T-helper 1 cell treated with Interleukin-12 subunit alpha and Interleukin-12 subunit beta and Interleukin-4 antibody, amounts not matched to agents 30 μg/mL and 1 μg/mL, for 36 hours (primary cell): ENCODE measurements at regions not wholly inside any gene's neighbourhood (a gene's known extent, or its start where the extent isn't known, plus 50 kb on each side); places are given as distances from the start of the nearest gene placed in this dataset.

Experiments used
- H3K27ac Mint-ChIP-seq: one replicate; pipeline ENCODE4 v1.8.0; 2021; ENCODE audit warnings: mild to moderate bottlenecking, mixed read lengths
- H3K27me3 Mint-ChIP-seq: one replicate; pipeline ENCODE4 v1.8.0; 2021; ENCODE audit warnings: low read depth, mixed read lengths
- H3K36me3 Mint-ChIP-seq: one replicate; pipeline ENCODE4 v1.8.0; 2021; ENCODE audit warnings: low read depth, mixed read lengths
- H3K4me1 Mint-ChIP-seq: one replicate; pipeline ENCODE4 v1.8.0; 2021; ENCODE audit warnings: low read depth, mixed read lengths
- H3K4me3 Mint-ChIP-seq: one replicate; pipeline ENCODE4 v1.8.0; 2021; ENCODE audit warnings: mild to moderate bottlenecking, moderate library complexity, mixed read lengths
- H3K9me3 Mint-ChIP-seq: one replicate; pipeline ENCODE4 v1.8.0; 2021; ENCODE audit warnings: mixed read lengths

DNA sequence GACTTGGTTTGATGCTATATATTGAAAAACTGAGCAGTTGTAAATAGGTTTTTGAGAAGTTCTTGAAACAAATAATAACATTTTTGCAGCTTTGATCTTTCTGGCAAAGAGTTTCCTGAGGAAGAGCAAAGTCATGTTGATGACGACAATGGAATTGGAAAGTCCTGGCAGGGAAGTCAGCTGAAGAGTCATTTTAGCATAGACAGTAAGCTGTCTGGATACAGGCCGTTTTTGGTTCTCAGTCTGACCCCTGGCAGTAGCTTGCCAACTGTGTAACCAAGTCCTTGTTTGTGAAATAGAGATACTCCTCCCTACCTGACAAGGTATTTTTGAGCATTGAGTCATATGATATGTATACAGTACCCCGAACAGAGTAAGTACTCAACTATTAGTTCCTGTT is 193.3 kb downstream of the C11orf91 start:
- H3K36me3 Mint-ChIP-seq = no peaks in the 10 kb centered on the region
- H3K9me3 Mint-ChIP-seq = no peaks in the 10 kb centered on the region
- no peaks in the 10 kb centered on the region for H3K4me1 Mint-ChIP-seq
- H3K4me3 Mint-ChIP-seq = no peak overlapping the region
- no peak overlapping the region for H3K27ac Mint-ChIP-seq
- no peaks in the 10 kb centered on the region for H3K27me3 Mint-ChIP-seq

GRCh38 chr11:33505093-33505492 is 195.5 kb downstream of the C11orf91 start:
- no peaks in the 10 kb centered on the region for H3K9me3 Mint-ChIP-seq
- no peak overlapping the region for H3K27ac Mint-ChIP-seq
- no peaks in the 10 kb centered on the region for H3K27me3 Mint-ChIP-seq
- H3K4me1 Mint-ChIP-seq = no peaks in the 10 kb centered on the region
- H3K36me3 Mint-ChIP-seq = no peaks in the 10 kb centered on the region
- H3K4me3 Mint-ChIP-seq = no peak overlapping the region

GRCh38 chr11:33500861-33501479 is 199.7 kb downstream of the C11orf91 start:
- Mint-ChIP-seq H3K4me3 (no peak overlapping the region), H3K27ac (no peak overlapping the region), H3K36me3 (no peaks in the 10 kb centered on the region), H3K4me1 (no peaks in the 10 kb centered on the region), H3K9me3 (no peaks in the 10 kb centered on the region), H3K27me3 (no peaks in the 10 kb centered on the region)

DNA sequence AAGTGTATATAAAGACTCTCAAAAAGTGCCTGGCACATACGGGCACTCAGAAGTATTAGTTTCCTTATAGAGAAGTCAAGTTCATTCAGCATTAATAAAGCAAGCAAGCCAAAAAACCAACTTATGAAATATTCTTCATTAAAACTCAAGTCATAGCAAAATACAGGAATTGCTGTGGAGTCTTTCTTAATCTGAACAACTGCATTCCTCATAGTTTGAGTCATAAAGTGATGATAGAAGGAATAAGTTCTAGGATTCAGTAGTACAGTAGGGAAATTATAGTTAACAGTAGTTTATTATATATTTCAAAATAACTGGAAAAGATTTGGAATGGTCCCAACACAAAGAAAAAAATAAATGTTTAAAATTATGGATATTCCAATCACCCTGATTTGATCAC is 200.3 kb downstream of the C11orf91 start:
- no peak overlapping the region for H3K4me3 Mint-ChIP-seq
- no peaks in the 10 kb centered on the region for H3K9me3 Mint-ChIP-seq
- no peaks in the 10 kb centered on the region for H3K36me3 Mint-ChIP-seq
- no peaks in the 10 kb centered on the region for H3K27me3 Mint-ChIP-seq
- H3K27ac Mint-ChIP-seq = no peak overlapping the region
- H3K4me1 Mint-ChIP-seq = no peaks in the 10 kb centered on the region

DNA sequence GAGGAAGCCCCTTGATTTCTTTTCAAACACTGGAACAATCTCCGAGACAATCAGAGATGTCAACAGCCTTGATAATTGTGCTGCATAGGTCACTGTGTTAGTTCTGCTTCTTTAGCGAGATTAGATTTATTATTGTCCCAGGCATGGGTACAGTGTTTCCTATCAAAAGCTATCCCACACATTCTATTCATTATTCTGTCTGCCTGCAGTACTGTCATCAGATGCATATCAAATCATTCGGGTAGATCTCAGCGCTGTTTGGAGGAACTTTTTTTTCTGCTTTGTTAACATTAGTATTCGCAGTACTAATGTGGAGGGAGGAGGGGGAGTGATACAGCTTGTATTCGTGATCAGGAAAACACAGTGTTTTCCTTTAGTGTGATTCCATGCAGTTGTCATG is 208.0 kb downstream of the C11orf91 start:
- Mint-ChIP-seq H3K36me3 (no peaks in the 10 kb centered on the region), H3K27ac (no peak overlapping the region), H3K4me1 (no peaks in the 10 kb centered on the region), H3K9me3 (no peaks in the 10 kb centered on the region), H3K27me3 (no peaks in the 10 kb centered on the region), H3K4me3 (no peak overlapping the region)

DNA sequence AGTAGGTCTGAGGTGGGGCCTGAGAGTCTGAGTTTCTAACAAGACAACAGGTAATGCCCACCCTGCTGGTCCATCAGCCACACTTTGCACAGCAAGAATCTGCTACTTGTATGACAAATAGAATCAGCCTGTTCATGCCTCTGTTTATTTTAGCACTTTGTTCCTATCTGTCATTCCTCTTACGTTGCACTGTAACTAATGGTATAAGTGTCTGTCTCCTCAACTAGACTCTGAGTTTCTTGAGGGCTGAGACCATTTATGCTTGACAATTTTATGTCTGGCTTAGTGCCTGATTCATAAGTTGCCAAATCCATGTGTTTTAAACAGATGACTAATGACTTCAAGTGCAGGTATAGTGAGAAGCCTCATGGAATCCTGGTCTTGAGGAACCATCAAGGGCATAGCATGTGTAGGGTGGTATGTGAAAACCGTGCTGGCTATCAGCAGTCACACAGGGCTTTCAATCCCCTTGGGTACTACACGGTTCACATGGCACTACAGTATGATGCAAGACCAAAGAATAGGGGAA is 209.7 kb downstream of the C11orf91 start:
- H3K36me3 Mint-ChIP-seq = no peaks in the 10 kb centered on the region
- H3K27me3 Mint-ChIP-seq = no peaks in the 10 kb centered on the region
- no peaks in the 10 kb centered on the region for H3K9me3 Mint-ChIP-seq

GRCh38 chr11:33488971-33489370 is 211.7 kb downstream of the C11orf91 start:
- no peaks in the 10 kb centered on the region for H3K36me3 Mint-ChIP-seq
- no peaks in the 10 kb centered on the region for H3K9me3 Mint-ChIP-seq
- H3K4me1 Mint-ChIP-seq = no peaks in the 10 kb centered on the region
- no peak overlapping the region for H3K4me3 Mint-ChIP-seq
- no peak overlapping the region for H3K27ac Mint-ChIP-seq
- no peaks in the 10 kb centered on the region for H3K27me3 Mint-ChIP-seq

More for the DNA sequence above, 209.7 kb downstream of the C11orf91 start:
- Mint-ChIP-seq H3K4me1 (no peaks in the 10 kb centered on the region), H3K4me3 (no peak overlapping the region), H3K27ac (no peak overlapping the region)

- Mint-ChIP-seq H3K4me1 (no peaks in the 10 kb centered on the region), H3K9me3 (no peaks in the 10 kb centered on the region), H3K27ac (no peak overlapping the region), H3K36me3 (no peaks in the 10 kb centered on the region), H3K27me3 (peaks cover 9% of the 10 kb centered on the region), H3K4me3 (no peak overlapping the region)
Measured at GRCh38 chr11:33480626-33481025, 220.0 kb downstream of the C11orf91 start.

DNA sequence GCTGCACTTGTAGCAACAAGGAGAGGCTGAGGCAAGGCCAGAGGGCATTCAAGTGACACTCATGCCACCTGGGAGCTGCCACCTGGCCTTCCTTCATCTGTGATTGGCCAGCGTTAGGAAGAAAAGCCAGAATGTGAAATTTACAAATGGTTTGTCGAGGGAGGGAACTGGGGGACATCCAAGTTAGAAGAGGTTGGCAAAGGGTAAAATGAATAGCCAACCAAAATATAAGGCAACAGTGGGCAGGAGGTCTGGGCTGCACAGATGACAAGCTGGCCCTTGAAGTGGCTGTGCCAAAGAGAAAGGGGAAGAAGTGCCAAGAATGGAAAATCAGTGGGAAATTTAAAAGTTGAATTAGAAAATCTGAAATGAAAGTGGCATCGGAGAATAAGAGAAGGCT is 221.4 kb downstream of the C11orf91 start:
- no peak overlapping the region for H3K4me3 Mint-ChIP-seq
- peaks cover 9% of the 10 kb centered on the region for H3K27me3 Mint-ChIP-seq
- no peaks in the 10 kb centered on the region for H3K36me3 Mint-ChIP-seq
- H3K4me1 Mint-ChIP-seq = no peaks in the 10 kb centered on the region
- H3K27ac Mint-ChIP-seq = no peak overlapping the region
- no peaks in the 10 kb centered on the region for H3K9me3 Mint-ChIP-seq

DNA sequence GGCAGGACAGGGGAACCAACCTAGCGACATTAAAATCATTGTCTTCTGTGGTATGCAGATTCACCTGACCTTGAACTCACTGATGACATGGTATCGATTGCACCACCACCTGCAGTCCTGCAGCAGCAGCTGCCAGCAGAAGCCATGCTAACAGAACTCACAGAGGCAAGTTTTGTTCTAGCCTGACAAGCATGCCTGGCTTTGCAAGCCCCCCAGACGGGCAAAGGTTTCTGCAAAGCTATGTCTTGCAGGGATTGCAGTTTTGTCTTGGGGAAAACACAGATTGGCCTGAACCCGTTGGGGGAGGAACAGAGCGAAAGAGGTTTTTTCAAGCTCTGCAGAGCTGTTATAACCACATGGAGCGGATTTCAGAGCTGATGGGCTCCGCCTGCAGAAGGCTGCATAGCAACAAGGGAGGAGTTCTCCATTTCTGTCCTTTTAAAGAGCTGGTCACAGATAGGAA is 221.0 kb downstream of the HIPK3 start:
- Mint-ChIP-seq H3K9me3 (no peaks in the 10 kb centered on the region), H3K36me3 (no peaks in the 10 kb centered on the region), H3K4me1 (no peaks in the 10 kb centered on the region), H3K4me3 (no peak overlapping the region), H3K27ac (no peak overlapping the region), H3K27me3 (peaks cover 9% of the 10 kb centered on the region)

DNA sequence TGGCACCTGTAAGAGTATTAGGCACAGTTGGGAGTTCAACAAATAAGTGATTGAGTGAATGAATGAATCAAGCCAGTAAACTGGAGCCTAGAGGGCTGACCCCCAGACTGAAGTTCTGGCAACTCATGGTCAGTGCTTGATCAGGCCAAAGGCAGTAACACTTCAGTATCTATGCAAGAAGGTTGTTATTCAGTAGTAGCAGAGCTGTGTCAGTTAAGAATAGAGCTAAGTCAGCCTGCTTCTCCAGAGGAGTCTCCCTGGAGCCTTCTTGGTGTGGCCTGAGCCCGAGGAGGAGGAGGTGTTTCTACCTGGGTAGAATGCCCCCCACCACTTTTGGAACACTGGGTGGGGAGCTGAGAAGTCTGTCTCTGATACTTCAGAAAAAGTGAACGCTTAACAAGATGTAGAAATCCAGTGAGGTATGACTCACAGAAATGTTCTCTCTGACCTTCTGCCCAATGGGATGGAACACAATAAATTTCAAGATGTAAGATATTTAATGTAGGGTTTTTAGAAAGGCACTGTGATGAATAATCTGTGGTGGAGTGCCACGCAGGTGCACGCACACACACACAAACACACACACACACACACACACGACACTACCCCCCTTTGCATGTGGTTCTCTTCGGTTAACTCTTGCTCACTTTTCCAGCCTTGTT is 219.9 kb downstream of the HIPK3 start:
- Mint-ChIP-seq H3K36me3 (no peaks in the 10 kb centered on the region), H3K4me3 (no peak overlapping the region), H3K4me1 (no peaks in the 10 kb centered on the region), H3K27me3 (peaks cover 9% of the 10 kb centered on the region), H3K9me3 (no peaks in the 10 kb centered on the region), H3K27ac (no peak overlapping the region)

- H3K36me3 Mint-ChIP-seq = no peaks in the 10 kb centered on the region
- H3K9me3 Mint-ChIP-seq = no peaks in the 10 kb centered on the region
- no peaks in the 10 kb centered on the region for H3K4me1 Mint-ChIP-seq
- peaks cover 13% of the 10 kb centered on the region for H3K27me3 Mint-ChIP-seq
- H3K27ac Mint-ChIP-seq = no peak overlapping the region
- no peak overlapping the region for H3K4me3 Mint-ChIP-seq
Measured at GRCh38 chr11:33475993-33476392, 218.8 kb downstream of the HIPK3 start.

- Mint-ChIP-seq H3K4me3 (no peak overlapping the region), H3K9me3 (no peaks in the 10 kb centered on the region), H3K27ac (no peak overlapping the region), H3K27me3 (peaks cover 9% of the 10 kb centered on the region), H3K4me1 (no peaks in the 10 kb centered on the region), H3K36me3 (no peaks in the 10 kb centered on the region)
Measured at GRCh38 chr11:33474866-33475265, 217.7 kb downstream of the HIPK3 start.

GRCh38 chr11:33471541-33471940 is 214.4 kb downstream of the HIPK3 start:
- H3K27me3 Mint-ChIP-seq = peaks cover 5% of the 10 kb centered on the region
- H3K9me3 Mint-ChIP-seq = no peaks in the 10 kb centered on the region
- H3K4me1 Mint-ChIP-seq = no peaks in the 10 kb centered on the region
- H3K4me3 Mint-ChIP-seq = no peak overlapping the region
- no peak overlapping the region for H3K27ac Mint-ChIP-seq
- H3K36me3 Mint-ChIP-seq = no peaks in the 10 kb centered on the region

DNA sequence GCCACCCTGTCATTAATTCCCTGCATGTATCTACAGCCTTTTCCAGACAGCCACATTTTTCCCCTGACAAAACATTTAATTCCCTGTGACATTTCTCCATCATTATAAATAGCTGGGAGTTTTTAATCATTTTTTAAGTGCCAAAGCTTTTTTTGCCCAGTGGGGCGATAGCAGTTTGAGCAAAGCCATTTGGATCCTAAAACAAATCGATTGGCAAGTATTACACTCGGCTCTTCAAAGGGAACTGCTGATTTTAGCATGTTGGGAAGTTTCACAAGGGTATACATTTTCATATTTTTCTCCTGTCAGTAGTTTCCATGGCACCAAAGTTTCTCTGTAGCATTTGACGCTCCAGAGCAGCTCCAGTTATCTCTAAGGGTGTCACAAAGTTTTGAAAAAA is 210.8 kb downstream of the HIPK3 start:
- no peaks in the 10 kb centered on the region for H3K36me3 Mint-ChIP-seq
- no peak overlapping the region for H3K4me3 Mint-ChIP-seq
- peaks cover 5% of the 10 kb centered on the region for H3K27me3 Mint-ChIP-seq
- H3K27ac Mint-ChIP-seq = no peak overlapping the region
- H3K4me1 Mint-ChIP-seq = no peaks in the 10 kb centered on the region
- H3K9me3 Mint-ChIP-seq = no peaks in the 10 kb centered on the region
